AG08395 (cell line): ENCODE measurements at regions not wholly inside any gene's neighbourhood (a gene's known extent, or its start where the extent isn't known, plus 50 kb on each side); places are given as distances from the start of the nearest gene placed in this dataset.
"Not testable (repeated sequence)": the region's sequence is repeated elsewhere in the genome, so short reads cannot be mapped to it uniquely, and the experiment has no call there.

Experiments used
- DNase-seq: peaks from one replicate; pipeline ENCODE4 v3.0.0; 2012; ENCODE audit warnings: mixed read lengths, low spot score

DNA sequence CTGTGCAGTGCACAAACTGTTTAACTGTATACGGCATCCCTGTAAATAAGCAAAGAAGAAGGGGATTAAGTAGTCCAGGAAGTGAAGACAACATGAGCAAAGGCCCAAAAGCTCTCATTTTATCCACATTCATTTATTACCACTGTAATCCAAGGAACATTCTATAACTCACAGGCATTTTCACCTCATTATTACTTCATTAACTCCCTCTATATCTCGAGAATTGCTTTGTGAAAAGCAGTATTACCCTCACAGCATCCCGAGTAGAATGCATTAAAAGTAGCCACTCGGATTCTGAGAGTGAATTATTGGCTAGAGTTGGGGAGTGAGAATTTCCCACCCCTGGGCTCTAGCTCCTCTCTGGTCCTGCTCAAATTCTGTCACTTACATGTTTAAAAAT is 51.0 kb upstream of the CHCHD3 start:
- DNase-seq = no peak

- no peak for DNase-seq
Measured at GRCh38 chr7:133134810-133135209, 52.9 kb upstream of the CHCHD3 start.

GRCh38 chr7:133135451-133135850 is 53.6 kb upstream of the CHCHD3 start:
- DNase-seq = no peak

DNA sequence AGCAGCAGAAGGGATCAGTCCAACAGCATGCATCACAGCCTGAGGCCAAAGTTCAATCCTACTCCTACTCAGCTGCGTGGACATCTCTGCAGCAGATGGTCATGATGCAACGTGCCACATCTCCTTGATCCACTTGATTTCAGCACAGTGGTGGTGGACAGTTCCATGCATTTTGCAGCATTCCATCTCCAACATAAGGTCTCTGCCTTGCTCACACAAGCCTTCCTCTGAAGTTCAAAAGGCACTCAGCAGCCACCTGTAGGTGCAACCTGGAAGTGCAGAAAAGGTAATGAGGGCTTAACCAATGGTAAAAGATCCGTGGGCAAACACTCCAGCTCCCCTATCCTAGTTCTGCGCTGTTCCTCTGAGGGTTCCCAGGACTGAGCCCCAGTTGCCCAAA is 57.5 kb upstream of the CHCHD3 start:
- DNase-seq = peak; percentile 34

- no peak for DNase-seq
Measured at GRCh38 chr7:133139801-133140200, 57.9 kb upstream of the CHCHD3 start.

GRCh38 chr7:133140994-133141595 is 59.2 kb upstream of the CHCHD3 start:
- no peak for DNase-seq

GRCh38 chr7:133150760-133151159 is 68.9 kb upstream of the CHCHD3 start:
- DNase-seq = no peak

- DNase-seq = no peak
Measured at GRCh38 chr7:133152875-133153274, 71.0 kb upstream of the CHCHD3 start.

GRCh38 chr7:133155146-133155545 is 73.3 kb upstream of the CHCHD3 start:
- no peak for DNase-seq

DNA sequence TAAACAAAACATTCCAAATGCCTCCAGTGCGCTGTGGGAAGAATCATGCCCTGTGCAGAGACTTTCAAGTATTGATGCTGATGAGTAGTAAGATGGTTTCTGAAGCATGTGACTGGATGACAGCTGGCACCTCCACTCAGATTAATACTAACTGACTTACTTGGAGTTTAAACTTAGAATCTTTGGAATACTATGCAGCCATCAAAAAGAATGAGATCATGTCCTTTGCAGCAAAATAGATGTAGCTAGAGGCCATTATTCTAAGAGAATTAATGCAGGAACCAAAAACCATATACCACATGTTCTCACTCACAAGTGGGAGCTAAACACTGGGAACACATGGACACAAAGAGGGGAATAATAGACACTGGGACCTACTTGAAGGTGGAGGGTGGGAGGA is 73.8 kb upstream of the CHCHD3 start:
- DNase-seq = no peak

DNA sequence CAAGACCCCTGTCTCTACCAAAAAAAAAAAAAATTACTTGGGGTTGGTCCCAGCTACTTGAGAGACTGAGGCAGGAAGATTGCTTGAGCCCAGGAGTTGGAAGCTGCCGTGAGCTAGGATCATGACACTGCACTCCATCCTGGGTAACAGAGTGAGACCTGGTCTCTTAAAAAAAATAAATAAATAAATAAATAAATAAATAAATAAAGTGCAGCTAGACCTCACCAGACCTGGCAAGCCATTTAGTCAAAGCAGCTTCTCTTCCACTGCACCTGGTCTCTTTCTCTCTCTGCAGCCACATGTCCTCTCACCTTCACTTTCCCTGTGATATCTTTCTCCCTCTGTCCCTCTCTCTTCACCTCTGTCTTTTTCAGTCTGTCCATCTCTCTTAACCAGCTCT is 75.2 kb upstream of the CHCHD3 start:
- no peak for DNase-seq

DNA sequence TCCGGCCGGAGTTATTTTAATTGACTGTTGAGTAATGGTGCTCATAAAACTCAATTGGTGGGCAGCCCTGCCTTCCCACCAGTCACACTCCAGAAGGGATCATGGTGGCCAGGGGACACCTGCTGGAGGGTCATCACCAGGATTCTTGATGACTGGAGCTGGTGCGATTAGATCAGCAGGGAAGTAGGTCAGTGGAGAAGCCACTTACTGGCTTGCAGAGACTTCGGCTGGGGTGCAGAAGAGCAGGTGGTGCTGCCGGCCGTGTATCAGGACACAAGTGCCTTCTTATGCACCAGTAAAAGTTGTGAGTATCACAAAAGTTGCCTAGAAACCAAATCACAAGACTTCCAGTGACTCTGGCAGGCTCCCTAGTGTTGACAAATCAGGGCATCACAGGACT is 82.6 kb upstream of the CHCHD3 start:
- no peak for DNase-seq

- no peak for DNase-seq
Measured at GRCh38 chr7:133165001-133165400, 83.1 kb upstream of the CHCHD3 start.

GRCh38 chr7:133165529-133165928 is 83.6 kb upstream of the CHCHD3 start:
- no peak for DNase-seq

DNA sequence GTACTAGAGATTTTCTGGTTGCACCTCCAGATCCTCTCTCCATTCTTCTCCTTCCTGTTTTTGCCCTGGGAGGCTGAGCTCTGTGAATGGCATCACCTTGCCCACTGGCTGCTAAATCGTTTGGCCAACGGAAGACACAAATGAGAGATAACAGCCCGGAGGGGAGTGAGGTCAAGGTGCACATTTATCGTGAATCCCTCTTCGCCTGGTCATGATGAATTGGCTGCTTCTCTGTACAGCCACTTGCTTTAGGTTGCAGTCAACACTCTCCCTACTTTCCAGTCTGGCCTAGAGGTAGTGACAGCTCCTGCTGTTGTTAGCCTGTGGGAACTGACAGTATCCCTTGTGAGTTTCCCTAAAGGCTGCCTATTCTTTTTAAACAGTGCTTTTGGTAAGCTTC is 85.4 kb upstream of the CHCHD3 start:
- DNase-seq = no peak

GRCh38 chr7:133169167-133169822 is 83.6 kb upstream of the EXOC4 start:
- DNase-seq = not testable (repeated sequence)

- DNase-seq = not testable (repeated sequence)
Measured at GRCh38 chr7:133177476-133177875, 75.4 kb upstream of the EXOC4 start.

DNA sequence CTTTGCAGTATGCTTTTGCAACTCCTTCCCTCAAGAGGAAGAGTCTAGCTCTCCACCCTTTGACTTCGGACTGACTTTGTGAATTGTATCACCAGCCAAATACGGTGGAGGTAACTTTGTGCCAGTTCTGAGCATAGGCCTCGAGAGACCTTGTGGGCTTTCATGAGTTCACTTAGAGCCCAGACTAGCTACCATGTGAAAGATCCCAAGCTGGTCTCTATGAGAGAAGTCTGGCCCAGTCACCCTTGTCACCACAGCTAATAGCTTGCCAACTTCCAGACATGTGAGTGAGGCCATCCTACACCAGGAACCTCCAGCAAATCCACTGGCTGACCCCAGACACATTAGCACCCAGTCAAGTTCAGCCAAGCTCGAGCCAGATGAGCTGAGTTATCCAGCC is 72.2 kb upstream of the EXOC4 start:
- DNase-seq = no peak

- DNase-seq = no peak
Measured at GRCh38 chr7:133183042-133183794, 69.7 kb upstream of the EXOC4 start.

DNA sequence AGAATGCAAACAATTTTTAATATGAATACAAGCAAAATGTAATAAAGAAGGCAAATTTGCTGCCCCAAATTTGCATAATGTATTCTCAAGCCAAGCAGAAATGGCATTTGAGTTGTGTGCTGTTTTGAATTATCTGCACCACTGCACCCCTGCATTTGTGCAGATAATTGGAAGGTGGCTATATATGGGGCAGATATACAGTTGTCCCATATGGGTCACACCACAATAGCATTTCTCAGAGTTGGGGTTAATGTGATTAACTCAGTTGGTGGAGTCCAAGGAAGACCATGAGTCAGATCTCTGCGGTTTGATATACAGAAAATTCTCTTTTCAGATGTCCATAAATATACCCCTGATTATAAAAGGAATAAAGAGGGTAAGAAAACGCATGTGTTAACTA is 68.9 kb upstream of the EXOC4 start:
- DNase-seq = no peak

GRCh38 chr7:133185512-133185911 is 67.4 kb upstream of the EXOC4 start:
- DNase-seq = no peak

DNA sequence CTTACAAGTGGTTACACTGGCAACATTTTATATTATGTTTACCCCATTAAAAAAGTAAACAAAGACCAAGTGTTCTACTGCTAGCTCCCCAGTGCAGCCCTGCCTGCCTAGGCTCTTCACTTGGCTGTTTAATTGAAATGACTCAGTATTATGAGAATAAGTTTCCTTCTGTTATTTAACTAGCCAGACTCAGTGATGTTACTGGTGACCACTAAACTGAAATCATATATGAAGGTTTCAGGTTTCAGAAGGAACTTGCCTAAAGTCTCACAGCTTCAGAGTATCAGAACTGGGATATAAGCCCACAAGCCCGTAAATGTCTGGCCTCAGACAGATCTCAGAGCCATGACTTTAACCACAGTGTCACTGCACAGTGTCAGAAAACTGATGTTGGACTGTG is 66.8 kb upstream of the EXOC4 start:
- DNase-seq = no peak

DNA sequence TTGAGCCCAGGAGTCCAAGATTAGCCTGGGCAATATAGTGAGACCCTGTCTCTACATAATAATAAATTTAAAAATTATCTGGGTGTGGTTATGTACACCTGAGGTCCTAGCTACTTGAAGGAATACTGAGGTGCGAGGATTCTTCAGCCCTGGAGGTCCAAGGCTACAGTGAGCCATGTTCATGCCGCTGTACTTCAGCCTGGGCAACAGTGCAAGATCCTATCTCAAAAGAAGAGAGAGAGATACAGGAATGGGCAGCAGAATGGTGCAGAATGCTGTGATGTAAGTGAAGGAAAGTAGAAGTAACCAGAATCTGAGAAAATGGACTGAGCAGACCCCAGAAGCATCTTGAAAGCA is 62.7 kb upstream of the EXOC4 start:
- DNase-seq = no peak

DNA sequence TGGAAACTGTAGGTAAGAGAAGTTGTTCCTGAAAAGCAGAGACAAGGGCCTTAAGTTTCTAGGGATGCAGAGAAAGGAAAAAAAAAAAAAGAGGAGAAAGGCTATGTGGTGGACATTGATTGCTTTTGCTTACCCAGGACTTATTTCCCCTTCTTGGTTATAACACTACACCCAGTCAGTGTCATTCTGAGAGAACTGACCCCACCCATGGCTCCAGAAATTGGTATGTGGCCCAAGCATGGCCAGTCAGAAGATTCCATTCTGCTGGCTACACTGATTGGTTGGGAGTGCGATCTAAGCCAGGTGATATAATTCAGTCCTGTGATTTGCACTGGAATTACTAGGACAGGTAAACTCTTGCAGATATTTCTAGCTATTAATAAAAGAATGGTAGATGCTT is 62.2 kb upstream of the EXOC4 start:
- no peak for DNase-seq
